ENCODE measurements at regions not wholly inside any gene's neighbourhood (a gene's known extent, or its start where the extent isn't known, plus 50 kb on each side); places are given as distances from the start of the nearest gene placed in this dataset.

DNA sequence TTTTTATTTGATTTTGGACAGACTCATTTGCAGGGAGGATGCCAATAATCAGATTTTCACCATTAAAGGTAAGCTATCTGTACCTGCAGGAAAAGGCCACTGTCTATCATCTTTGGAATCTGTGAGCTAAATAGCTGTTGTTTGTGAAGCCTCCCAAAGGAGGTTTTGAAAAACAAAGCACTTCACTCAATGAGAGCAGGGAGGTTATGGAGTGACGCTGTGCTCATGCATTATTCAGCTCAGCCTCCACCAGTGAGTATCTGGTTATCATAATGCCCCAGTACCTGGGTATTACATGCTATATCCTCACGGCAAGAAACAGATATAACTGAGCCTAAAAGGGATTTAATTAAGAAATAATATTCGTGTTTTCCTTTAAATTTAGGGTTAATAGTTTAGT, 189.6 kb upstream of the PIK3C3 start:
- intact Hi-C loops (cut with DNase I; ENCODE audit: low total_unique reads) (loop anchor here (10.0 kb wide), 1 partner anchor 1519 kb away; no protein-coding TSS in a partner anchor), in situ Hi-C loops (cut with MboI; ENCODE audit: low pct_ligation_motif_present in 1 of 4, low pct_unique_long_range_greater_than_20kb in 1 of 4, low sequenced_read_pairs in 3 of 4) (no loop called here)
- H3K36me3 ChIP-seq: no peaks in the 10 kb centered on the region
- WGBS, 2 donors (ENCODE audit: low coverage in 1 of 2): 54 to 67% methylated on average over 2 to 3 of the region's 3 CpGs
- no peak overlapping the region for H3K4me3 ChIP-seq
- no peaks in the 10 kb centered on the region for H3K9me3 ChIP-seq
- no peak overlapping the region for H3K27ac ChIP-seq
- no peak for DNase-seq
- H3K4me1 ChIP-seq: no peaks in the 10 kb centered on the region
- no peaks in the 10 kb centered on the region for H3K27me3 ChIP-seq
- TF ChIP-seq POLR2AphosphoS5 (IDR thresholded peaks at IDR 0.05): no peak
- TF ChIP-seq EP300 (IDR thresholded peaks at IDR 0.05; ENCODE audit: low read depth): no peak
- no peak for TF ChIP-seq POLR2A (IDR thresholded peaks at IDR 0.05)
- no peak for TF ChIP-seq CTCF (IDR thresholded peaks at IDR 0.05)

DNA sequence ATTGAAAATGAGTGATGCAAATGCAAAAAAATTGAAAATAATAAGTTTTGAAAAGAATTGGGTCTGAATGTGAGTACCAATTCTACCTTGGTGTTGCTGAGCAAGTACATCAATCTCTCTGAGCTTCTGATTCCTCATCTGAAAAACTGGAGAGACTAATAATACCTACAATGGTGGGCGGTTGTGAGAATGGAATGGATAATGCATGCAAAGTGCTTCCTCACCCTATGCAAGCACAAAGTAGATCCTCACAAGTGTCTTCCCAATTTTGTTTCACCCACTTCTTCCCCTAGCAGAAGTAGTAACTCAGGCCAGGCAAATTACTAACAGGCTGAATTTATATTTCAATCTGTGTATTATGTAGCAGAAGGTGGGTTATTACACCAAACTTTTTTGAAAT, 191.7 kb upstream of the PIK3C3 start:
- in situ Hi-C loops (cut with MboI; ENCODE audit: low pct_ligation_motif_present in 1 of 4, low pct_unique_long_range_greater_than_20kb in 1 of 4, low sequenced_read_pairs in 3 of 4): no loop called here
- 86 to 96% methylated on average over 1 of the region's 1 CpG for WGBS, 2 donors (ENCODE audit: low coverage in 1 of 2)

DNA sequence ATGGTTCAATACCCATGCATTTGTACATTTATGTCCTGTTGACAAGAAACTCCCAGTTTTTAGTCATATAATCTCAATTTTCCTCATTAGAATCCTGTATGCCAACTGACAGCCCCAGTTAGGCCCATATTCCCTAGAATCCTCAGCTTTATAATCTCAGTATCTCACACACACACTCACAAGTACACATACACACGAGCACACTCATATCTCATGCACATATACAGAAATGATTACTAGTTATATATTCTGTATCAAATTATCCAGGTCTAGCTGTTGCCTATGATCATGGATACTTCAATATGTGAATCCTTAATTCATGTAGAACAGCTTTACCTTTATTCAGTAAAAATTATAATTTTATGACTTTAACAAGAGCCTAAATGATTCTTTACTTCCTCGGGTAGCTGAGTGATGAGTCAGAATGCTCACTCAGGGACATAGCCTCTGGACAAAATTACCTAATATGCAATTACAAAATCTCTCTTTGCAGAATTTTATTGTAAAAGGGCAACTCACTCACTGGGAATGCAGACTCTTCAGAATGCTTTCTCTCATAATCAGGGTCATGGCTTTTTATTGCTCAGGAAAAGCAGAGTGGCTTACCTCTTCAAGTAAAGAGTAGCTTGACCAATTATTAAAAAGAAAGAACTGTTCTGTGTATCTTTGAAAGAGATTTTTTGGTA, 193.6 kb upstream of the PIK3C3 start:
- TF ChIP-seq POLR2AphosphoS5 (IDR thresholded peaks at IDR 0.05) (no peak), POLR2A (IDR thresholded peaks at IDR 0.05) (no peak), CTCF (IDR thresholded peaks at IDR 0.05) (no peak), EP300 (IDR thresholded peaks at IDR 0.05; ENCODE audit: low read depth) (no peak)
- in situ Hi-C loops (cut with MboI; ENCODE audit: low pct_ligation_motif_present in 1 of 4, low pct_unique_long_range_greater_than_20kb in 1 of 4, low sequenced_read_pairs in 3 of 4): no loop called here

More for the DNA sequence above, 191.7 kb upstream of the PIK3C3 start:
- Histone ChIP-seq H3K36me3 (no peaks in the 10 kb centered on the region), H3K9me3 (no peaks in the 10 kb centered on the region), H3K27me3 (no peaks in the 10 kb centered on the region), H3K4me3 (no peak overlapping the region), H3K27ac (no peak overlapping the region), H3K4me1 (no peaks in the 10 kb centered on the region)
- TF ChIP-seq POLR2A (IDR thresholded peaks at IDR 0.05) (no peak), CTCF (IDR thresholded peaks at IDR 0.05) (no peak), EP300 (IDR thresholded peaks at IDR 0.05; ENCODE audit: low read depth) (no peak), POLR2AphosphoS5 (IDR thresholded peaks at IDR 0.05) (no peak)
- intact Hi-C loops (cut with DNase I; ENCODE audit: low total_unique reads): loop anchor here (10.0 kb wide), 1 partner anchor 1521 kb away; no protein-coding TSS in a partner anchor
- DNase-seq: no peak

GRCh38 chr18:41758534-41758933, 196.5 kb upstream of the PIK3C3 start:
- no peaks in the 10 kb centered on the region for H3K9me3 ChIP-seq
- in situ Hi-C loops (cut with MboI; ENCODE audit: low pct_ligation_motif_present in 1 of 4, low pct_unique_long_range_greater_than_20kb in 1 of 4, low sequenced_read_pairs in 3 of 4) (no loop called here), intact Hi-C loops (cut with DNase I; ENCODE audit: low total_unique reads) (no loop called here)
- WGBS, 2 donors (ENCODE audit: low coverage in 1 of 2): 36 to 67% methylated on average over 1 to 4 of the region's 4 CpGs
- TF ChIP-seq EP300 (IDR thresholded peaks at IDR 0.05; ENCODE audit: low read depth) (no peak), CTCF (IDR thresholded peaks at IDR 0.05) (no peak), POLR2AphosphoS5 (IDR thresholded peaks at IDR 0.05) (no peak), POLR2A (IDR thresholded peaks at IDR 0.05) (no peak)
- no peak for DNase-seq
- H3K4me1 ChIP-seq: no peaks in the 10 kb centered on the region
- H3K4me3 ChIP-seq: no peak overlapping the region
- no peak overlapping the region for H3K27ac ChIP-seq
- H3K36me3 ChIP-seq: no peaks in the 10 kb centered on the region
- H3K27me3 ChIP-seq: no peaks in the 10 kb centered on the region

More for the DNA sequence above, 193.6 kb upstream of the PIK3C3 start:
- H3K27me3 ChIP-seq: no peaks in the 10 kb centered on the region
- no peak for DNase-seq
- no peaks in the 10 kb centered on the region for H3K9me3 ChIP-seq
- H3K4me3 ChIP-seq: no peak overlapping the region
- intact Hi-C loops (cut with DNase I; ENCODE audit: low total_unique reads): loop anchor here (10.0 kb wide), 1 partner anchor 1523 kb away; no protein-coding TSS in a partner anchor
- H3K36me3 ChIP-seq: no peaks in the 10 kb centered on the region
- 45 to 48% methylated on average over 2 of the region's 2 CpGs for WGBS, 2 donors (ENCODE audit: low coverage in 1 of 2)
- H3K27ac ChIP-seq: no peak overlapping the region
- H3K4me1 ChIP-seq: no peaks in the 10 kb centered on the region
